ENCODE measurements at regions not wholly inside any gene's neighbourhood (a gene's known extent, or its start where the extent isn't known, plus 50 kb on each side); places are given as distances from the start of the nearest gene placed in this dataset.

- Histone ChIP-seq H3K9ac (ENCODE audit: low read depth, low read length) (no peak overlapping the region), H3K27me3 (ENCODE audit: insufficient read depth, low read length) (no peaks in the 10 kb centered on the region), H3K4me3 (ENCODE audit: low read length) (no peak overlapping the region), H3K4me1 (ENCODE audit: insufficient read depth, low read length) (no peaks in the 10 kb centered on the region), H3K9me3 (ENCODE audit: insufficient read depth, low read depth, low read length) (no peaks in the 10 kb centered on the region), H3K36me3 (ENCODE audit: insufficient read depth, low read length) (no peaks in the 10 kb centered on the region), H3K27ac (ENCODE audit: low read depth, low read length) (no peak overlapping the region)
- 100% methylated on average over 1 of the region's 1 CpG for WGBS
These were observed 1018.0 kb downstream of the NTRK3 start for GRCh38 chr15:87238451-87239068.

GRCh38 chr15:87228460-87228859 lies 1028.1 kb downstream of the NTRK3 start:
- H3K4me1 ChIP-seq (ENCODE audit: insufficient read depth, low read length): no peaks in the 10 kb centered on the region
- H3K36me3 ChIP-seq (ENCODE audit: insufficient read depth, low read length): no peaks in the 10 kb centered on the region
- no peaks in the 10 kb centered on the region for H3K27me3 ChIP-seq (ENCODE audit: insufficient read depth, low read length)
- no peaks in the 10 kb centered on the region for H3K9me3 ChIP-seq (ENCODE audit: insufficient read depth, low read depth, low read length)
- WGBS: 91% methylated on average over 4 of the region's 4 CpGs
- no peak overlapping the region for H3K4me3 ChIP-seq (ENCODE audit: low read length)
- H3K27ac ChIP-seq (ENCODE audit: low read depth, low read length): no peak overlapping the region
- H3K9ac ChIP-seq (ENCODE audit: low read depth, low read length): no peak overlapping the region

- WGBS: 86% methylated on average over 4 of the region's 4 CpGs
- no peak overlapping the region for H3K4me3 ChIP-seq (ENCODE audit: low read length)
- H3K4me1 ChIP-seq (ENCODE audit: insufficient read depth, low read length): no peaks in the 10 kb centered on the region
These were observed 1028.7 kb downstream of the NTRK3 start for GRCh38 chr15:87227846-87228245.

GRCh38 chr15:87225436-87225835 lies 1031.1 kb downstream of the NTRK3 start:
- Histone ChIP-seq H3K9me3 (ENCODE audit: insufficient read depth, low read depth, low read length) (no peaks in the 10 kb centered on the region), H3K36me3 (ENCODE audit: insufficient read depth, low read length) (no peaks in the 10 kb centered on the region)
- 90% methylated on average over 2 of the region's 2 CpGs for WGBS

More at GRCh38 chr15:87227846-87228245, 1028.7 kb downstream of the NTRK3 start:
- Histone ChIP-seq H3K9ac (ENCODE audit: low read depth, low read length) (no peak overlapping the region), H3K36me3 (ENCODE audit: insufficient read depth, low read length) (no peaks in the 10 kb centered on the region), H3K27me3 (ENCODE audit: insufficient read depth, low read length) (no peaks in the 10 kb centered on the region), H3K27ac (ENCODE audit: low read depth, low read length) (no peak overlapping the region), H3K9me3 (ENCODE audit: insufficient read depth, low read depth, low read length) (no peaks in the 10 kb centered on the region)

GRCh38 chr15:87224404-87224803 lies 1032.1 kb downstream of the NTRK3 start:
- Histone ChIP-seq H3K4me3 (ENCODE audit: low read length) (no peak overlapping the region), H3K36me3 (ENCODE audit: insufficient read depth, low read length) (no peaks in the 10 kb centered on the region), H3K9me3 (ENCODE audit: insufficient read depth, low read depth, low read length) (no peaks in the 10 kb centered on the region), H3K27me3 (ENCODE audit: insufficient read depth, low read length) (no peaks in the 10 kb centered on the region), H3K9ac (ENCODE audit: low read depth, low read length) (no peak overlapping the region), H3K27ac (ENCODE audit: low read depth, low read length) (no peak overlapping the region), H3K4me1 (ENCODE audit: insufficient read depth, low read length) (peaks cover 3% of the 10 kb centered on the region; the same call in 1 of the 2 replicates)
- 91% methylated on average over 3 of the region's 3 CpGs for WGBS

More at GRCh38 chr15:87225436-87225835, 1031.1 kb downstream of the NTRK3 start:
- Histone ChIP-seq H3K4me3 (ENCODE audit: low read length) (no peak overlapping the region), H3K4me1 (ENCODE audit: insufficient read depth, low read length) (peaks cover 3% of the 10 kb centered on the region; the same call in 1 of the 2 replicates), H3K27ac (ENCODE audit: low read depth, low read length) (no peak overlapping the region), H3K9ac (ENCODE audit: low read depth, low read length) (no peak overlapping the region), H3K27me3 (ENCODE audit: insufficient read depth, low read length) (no peaks in the 10 kb centered on the region)

GRCh38 chr15:87219650-87220615 lies 1036.6 kb downstream of the NTRK3 start:
- no peaks in the 10 kb centered on the region for H3K27me3 ChIP-seq (ENCODE audit: insufficient read depth, low read length)
- no peak overlapping the region for H3K9ac ChIP-seq (ENCODE audit: low read depth, low read length)
- WGBS: 94% methylated on average over 6 of the region's 6 CpGs
- H3K9me3 ChIP-seq (ENCODE audit: insufficient read depth, low read depth, low read length): no peaks in the 10 kb centered on the region
- no peaks in the 10 kb centered on the region for H3K36me3 ChIP-seq (ENCODE audit: insufficient read depth, low read length)
- no peak overlapping the region for H3K27ac ChIP-seq (ENCODE audit: low read depth, low read length)
- H3K4me3 ChIP-seq (ENCODE audit: low read length): no peak overlapping the region
- H3K4me1 ChIP-seq (ENCODE audit: insufficient read depth, low read length): peaks cover 3% of the 10 kb centered on the region; the same call in 1 of the 2 replicates

GRCh38 chr15:87215100-87215499 lies 1041.4 kb downstream of the NTRK3 start:
- WGBS: 94% methylated on average over 1 of the region's 1 CpG
- Histone ChIP-seq H3K36me3 (ENCODE audit: insufficient read depth, low read length) (no peaks in the 10 kb centered on the region), H3K9me3 (ENCODE audit: insufficient read depth, low read depth, low read length) (no peaks in the 10 kb centered on the region), H3K4me3 (ENCODE audit: low read length) (no peak overlapping the region), H3K27me3 (ENCODE audit: insufficient read depth, low read length) (no peaks in the 10 kb centered on the region), H3K27ac (ENCODE audit: low read depth, low read length) (no peak overlapping the region), H3K9ac (ENCODE audit: low read depth, low read length) (no peak overlapping the region), H3K4me1 (ENCODE audit: insufficient read depth, low read length) (0 out of 2 replicates have a peak, but pooled peaks cover 4% of the 10 kb centered on the region)

GRCh38 chr15:87213626-87214025 lies 1042.9 kb downstream of the NTRK3 start:
- 96% methylated on average over 6 of the region's 6 CpGs for WGBS
- Histone ChIP-seq H3K4me1 (ENCODE audit: insufficient read depth, low read length) (0 out of 2 replicates have a peak, but pooled peaks cover 4% of the 10 kb centered on the region), H3K9me3 (ENCODE audit: insufficient read depth, low read depth, low read length) (no peaks in the 10 kb centered on the region), H3K9ac (ENCODE audit: low read depth, low read length) (no peak overlapping the region), H3K27ac (ENCODE audit: low read depth, low read length) (no peak overlapping the region), H3K4me3 (ENCODE audit: low read length) (no peak overlapping the region), H3K27me3 (ENCODE audit: insufficient read depth, low read length) (no peaks in the 10 kb centered on the region), H3K36me3 (ENCODE audit: insufficient read depth, low read length) (no peaks in the 10 kb centered on the region)

- H3K4me3 ChIP-seq (ENCODE audit: low read length): no peak overlapping the region
- 84% methylated on average over 4 of the region's 4 CpGs for WGBS
- H3K27ac ChIP-seq (ENCODE audit: low read depth, low read length): no peak overlapping the region
- no peaks in the 10 kb centered on the region for H3K36me3 ChIP-seq (ENCODE audit: insufficient read depth, low read length)
- H3K4me1 ChIP-seq (ENCODE audit: insufficient read depth, low read length): 0 out of 2 replicates have a peak, but pooled peaks cover 4% of the 10 kb centered on the region
- no peaks in the 10 kb centered on the region for H3K27me3 ChIP-seq (ENCODE audit: insufficient read depth, low read length)
- H3K9ac ChIP-seq (ENCODE audit: low read depth, low read length): no peak overlapping the region
- H3K9me3 ChIP-seq (ENCODE audit: insufficient read depth, low read depth, low read length): no peaks in the 10 kb centered on the region
These were observed 1044.5 kb downstream of the NTRK3 start for GRCh38 chr15:87212041-87212440.

- Histone ChIP-seq H3K9ac (ENCODE audit: low read depth, low read length) (no peak overlapping the region), H3K4me1 (ENCODE audit: insufficient read depth, low read length) (0 out of 2 replicates have a peak, but pooled peaks cover 4% of the 10 kb centered on the region), H3K27me3 (ENCODE audit: insufficient read depth, low read length) (no peaks in the 10 kb centered on the region), H3K36me3 (ENCODE audit: insufficient read depth, low read length) (no peaks in the 10 kb centered on the region), H3K9me3 (ENCODE audit: insufficient read depth, low read depth, low read length) (no peaks in the 10 kb centered on the region), H3K27ac (ENCODE audit: low read depth, low read length) (no peak overlapping the region), H3K4me3 (ENCODE audit: low read length) (no peak overlapping the region)
- 93% methylated on average over 1 of the region's 1 CpG for WGBS
These were observed 1045.0 kb downstream of the NTRK3 start for GRCh38 chr15:87211547-87211946.

All from HUES64 (cell line).